ENCODE measurements at regions not wholly inside any gene's neighbourhood (a gene's known extent, or its start where the extent isn't known, plus 50 kb on each side); places are given as distances from the start of the nearest gene placed in this dataset.
"Not testable (repeated sequence)": the region's sequence is repeated elsewhere in the genome, so short reads cannot be mapped to it uniquely, and the experiment has no call there.

DNA sequence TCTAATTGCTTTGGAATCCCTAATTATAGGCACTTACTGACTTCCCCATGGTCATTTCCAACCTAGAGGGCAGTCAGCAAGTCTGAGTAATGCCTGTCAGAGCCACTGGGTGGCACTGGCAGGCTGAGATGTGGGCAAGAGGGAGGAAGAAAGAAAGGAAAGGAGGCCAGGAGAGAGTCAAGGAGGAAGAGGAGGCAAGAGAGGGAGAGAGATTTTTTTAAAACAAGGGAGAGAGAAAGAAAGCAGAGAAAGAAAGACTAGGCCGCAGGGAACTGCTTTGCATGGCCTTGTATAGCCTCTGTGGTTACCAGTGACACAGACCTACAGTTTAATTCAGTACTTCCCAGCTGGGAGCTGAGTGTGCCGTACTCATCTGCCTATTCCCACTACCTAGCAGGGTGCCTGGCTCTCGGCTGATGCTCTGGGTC lies 210.4 kb upstream of the ADO start:
- DNase-seq, result peak; percentile 56

DNA sequence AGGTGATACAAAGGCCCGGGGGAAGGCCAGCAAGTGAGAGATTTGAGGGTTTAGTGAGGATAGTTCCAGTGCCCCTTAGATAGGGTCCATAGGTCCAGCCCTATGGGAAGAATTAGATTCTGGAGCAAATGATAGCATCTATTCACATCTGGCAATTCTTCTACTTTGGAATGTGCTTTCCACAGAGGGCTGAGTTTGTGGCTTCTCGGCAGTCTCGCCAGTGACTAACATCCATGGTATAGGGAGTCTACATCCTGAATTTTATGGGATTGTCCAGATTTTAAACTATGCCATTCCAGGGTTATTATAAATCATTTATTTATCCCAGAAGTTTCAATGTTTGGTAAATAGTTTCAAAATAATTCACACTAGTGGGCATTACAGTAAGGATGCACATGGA lies 207.3 kb upstream of the ADO start:
- DNase-seq, result no peak

DNA sequence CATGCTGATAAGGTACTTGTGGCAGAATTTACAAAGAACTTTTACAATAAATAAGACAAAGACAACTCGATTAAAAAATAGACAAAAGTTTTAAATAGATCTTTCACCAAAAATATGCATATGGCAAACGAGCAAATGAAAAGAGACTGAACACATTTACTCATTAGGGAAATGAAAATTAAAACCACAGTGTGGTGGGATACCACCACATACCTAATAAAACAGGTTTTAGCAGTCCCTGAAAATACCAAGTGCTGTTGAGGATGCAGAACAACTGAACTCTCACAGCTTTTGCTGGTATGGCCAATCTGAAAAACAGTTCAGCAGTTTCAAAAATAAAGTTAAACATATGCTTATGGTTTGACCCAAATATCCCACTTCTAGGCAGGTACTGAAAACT lies 205.4 kb upstream of the ADO start:
- no peak for DNase-seq

DNA sequence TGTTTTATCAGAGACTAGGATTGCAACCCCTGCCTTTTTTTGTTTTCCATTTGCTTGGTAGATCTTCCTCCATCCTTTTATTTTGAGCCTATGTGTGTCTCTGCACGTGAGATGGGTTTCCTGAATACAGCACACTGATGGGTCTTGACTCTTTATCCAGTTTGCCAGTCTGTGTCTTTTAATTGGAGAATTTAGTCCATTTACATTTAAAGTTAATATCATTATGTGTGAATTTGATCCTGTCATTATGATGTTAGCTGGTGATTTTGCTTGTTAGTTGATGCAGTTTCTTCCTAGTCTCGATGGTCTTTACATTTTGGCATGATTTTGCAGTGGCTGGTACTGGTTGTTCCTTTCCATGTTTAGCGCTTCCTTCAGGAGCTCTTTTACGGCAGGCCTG lies 198.0 kb upstream of the ADO start:
- DNase-seq, result not testable (repeated sequence)

DNA sequence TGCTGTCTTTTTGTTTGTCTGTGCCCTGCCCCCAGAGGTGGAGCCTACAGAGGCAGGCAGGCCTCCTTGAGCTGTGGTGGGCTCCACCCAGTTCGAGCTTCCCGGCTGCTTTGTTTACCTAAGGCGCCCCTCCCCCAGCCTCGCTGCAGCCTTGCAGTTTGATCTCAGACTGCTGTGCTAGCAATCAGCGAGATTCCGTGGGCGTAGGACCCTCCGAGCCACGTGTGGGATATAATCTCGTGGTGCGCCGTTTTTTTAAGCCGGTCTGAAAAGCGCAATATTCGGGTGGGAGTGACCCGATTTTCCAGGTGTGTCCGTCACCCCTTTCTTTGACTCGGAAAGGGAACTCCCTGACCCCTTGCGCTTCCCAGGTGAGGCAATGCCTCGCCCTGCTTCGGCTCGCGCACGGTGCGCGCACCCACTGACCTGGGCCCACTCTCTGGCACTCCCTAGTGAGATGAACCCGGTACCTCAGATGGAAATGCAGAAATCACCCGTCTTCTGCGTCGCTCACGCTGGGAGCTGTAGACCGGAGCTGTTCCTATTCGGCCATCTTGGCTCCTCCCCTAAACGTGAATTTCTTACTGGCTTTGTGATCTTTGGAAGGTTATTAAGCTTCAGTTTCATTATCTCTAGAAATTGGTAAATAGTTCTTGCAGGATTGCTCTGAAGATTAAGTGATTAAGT lies 196.2 kb upstream of the ADO start:
- not testable (repeated sequence) for DNase-seq

DNA sequence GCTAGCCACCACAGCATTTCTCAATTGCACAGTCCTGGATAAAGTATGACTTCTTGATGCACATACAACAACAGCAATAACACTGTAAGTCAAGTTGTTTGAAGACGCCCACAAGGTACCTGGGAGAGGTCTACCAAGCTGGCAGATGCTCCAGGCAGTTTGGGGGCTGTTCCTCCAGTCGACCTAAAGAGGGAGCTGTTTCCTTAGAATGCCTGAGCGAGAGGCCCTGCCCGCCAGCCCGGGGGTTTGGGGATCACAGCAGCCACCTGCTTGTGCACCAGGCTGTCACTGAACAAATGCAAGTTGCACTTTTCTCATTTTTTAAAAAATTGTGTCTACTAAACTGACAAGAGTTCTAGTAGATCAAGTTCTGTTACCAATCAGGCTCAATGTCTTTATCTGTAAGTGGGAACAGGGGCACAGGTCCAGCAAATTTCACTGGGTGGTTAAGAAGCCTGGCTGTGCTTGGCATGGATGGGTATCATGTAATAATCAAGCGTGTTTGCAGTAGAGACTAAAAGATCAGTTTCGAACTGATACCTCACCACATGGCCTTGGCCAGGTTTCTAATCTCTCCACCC lies 193.8 kb upstream of the ADO start:
- peak; percentile 83 for DNase-seq

DNA sequence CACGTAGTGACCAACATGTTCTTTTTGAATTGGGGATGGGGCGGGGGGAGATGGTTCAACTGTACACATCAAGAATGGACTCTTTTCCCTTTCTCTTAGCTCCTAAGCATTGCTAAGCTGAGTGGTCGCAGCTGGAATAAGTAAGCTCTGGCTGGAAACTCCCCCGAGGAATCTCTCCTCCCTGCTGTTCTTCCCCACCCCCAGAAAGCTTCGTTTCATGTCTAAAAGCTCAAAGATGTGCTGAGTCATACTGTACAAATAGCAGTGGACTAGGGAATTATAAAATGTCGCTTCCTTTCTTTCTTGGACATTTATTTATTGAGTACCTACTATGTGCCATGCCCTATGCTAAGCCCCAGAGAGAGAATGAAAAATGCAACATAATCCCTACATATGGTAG lies 191.1 kb upstream of the ADO start:
- no peak for DNase-seq

DNA sequence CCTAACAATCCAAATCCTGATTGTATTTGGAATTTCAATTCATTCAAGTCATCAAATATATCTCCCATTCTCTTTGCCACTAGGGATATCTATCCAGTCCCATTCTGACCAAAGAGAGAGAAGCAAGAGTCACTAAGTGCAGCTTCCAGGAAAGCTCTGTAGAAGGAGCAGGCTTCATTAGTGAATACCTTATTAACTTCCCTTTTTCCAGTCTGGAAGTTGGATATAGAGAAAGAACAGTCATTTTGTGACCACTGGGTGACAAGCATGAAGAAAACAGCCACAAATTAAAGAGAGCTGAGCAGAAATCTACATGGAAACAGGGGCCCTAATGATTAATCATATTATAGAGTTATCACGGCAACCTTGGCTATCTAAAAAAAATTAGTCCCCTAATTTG lies 190.7 kb upstream of the ADO start:
- DNase-seq, result no peak

DNA sequence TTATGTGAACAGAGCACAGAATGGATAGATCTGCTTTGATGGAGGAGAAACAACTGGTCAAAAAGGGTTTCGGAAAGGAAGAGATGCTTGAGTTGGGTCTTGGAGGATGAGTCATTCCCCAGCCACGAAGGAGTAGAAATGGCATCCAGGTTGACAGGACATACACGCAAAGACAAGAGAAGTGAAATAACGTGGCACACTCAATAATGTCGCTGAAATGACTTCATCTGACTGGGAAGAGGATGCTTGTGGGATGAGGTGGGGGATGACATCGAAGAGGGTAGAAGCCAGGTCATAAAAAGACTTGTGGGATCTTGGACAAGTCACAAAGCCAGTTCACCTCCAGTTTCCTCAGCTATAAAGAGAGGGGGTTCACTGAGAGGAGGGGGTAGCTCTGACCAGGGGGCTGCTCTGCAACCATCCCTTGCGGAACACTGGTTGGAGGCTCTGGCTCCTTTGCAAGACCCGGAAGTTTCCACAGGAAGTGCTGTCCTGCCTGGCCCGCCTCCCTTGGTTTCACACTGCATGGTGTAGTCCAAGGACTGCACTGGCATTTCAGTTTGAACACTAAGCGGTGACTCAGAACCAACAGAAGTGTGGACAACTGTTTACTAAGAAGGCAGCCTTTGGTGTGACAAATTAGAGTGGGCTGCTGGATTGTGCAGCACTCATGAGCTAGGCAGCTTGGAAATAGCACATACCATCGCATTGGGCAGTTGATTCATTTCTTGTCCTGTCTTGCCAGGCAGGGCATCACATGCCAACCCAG lies 189.9 kb upstream of the ADO start:
- DNase-seq, result no peak

DNA sequence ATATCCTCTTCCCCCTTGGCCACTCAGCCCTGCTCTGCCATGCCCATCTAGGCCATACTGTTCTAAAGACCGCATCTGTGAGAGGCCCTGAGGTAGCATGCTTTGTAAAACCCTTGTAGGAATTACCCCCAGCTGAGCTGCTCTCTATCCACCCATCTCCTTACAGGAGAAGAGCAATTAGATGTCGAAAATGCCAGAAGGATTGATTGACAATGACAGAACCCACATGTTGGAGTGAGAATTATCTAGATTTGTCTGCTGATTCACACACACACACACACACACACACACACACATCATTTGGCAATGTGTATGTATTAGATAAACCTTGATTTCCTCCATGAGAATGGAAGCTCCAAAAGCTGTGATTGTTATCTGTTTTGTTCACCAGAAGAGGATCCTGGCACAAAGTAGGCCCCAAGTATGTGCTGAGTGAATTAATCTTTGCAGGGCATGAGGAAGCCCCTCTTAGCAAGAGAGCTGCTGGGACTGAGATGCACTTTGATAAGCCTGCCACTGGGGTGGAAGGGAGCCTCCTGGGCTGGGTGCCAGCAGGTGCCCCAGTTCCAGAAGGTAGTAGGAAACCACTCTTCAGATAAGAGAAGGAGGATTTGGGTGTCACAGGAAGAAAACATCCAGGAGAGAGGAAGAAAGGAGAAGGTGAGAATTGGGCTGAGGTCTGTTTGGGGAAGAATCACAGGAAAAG lies 187.5 kb upstream of the ADO start:
- DNase-seq, result no peak

DNA sequence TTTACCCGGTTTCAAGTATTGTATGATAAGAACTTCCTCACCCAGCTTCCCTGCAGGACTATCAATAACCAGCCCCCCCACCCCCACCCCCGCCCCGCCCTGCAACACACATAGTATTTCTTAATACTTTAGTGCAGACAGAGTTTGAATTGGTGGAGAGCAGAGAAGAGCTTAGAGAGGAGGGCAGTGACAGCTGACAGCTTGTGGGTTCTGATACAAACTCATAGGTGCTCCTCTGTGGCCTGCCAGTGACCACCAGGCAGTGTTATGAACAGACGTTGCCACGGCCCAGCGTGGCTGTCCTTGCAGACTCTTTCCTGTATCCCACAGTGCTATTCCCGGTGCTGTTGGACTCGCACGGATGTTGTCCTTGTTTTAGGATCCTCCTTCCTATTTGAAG lies 186.9 kb upstream of the ADO start:
- DNase-seq, result no peak

DNA sequence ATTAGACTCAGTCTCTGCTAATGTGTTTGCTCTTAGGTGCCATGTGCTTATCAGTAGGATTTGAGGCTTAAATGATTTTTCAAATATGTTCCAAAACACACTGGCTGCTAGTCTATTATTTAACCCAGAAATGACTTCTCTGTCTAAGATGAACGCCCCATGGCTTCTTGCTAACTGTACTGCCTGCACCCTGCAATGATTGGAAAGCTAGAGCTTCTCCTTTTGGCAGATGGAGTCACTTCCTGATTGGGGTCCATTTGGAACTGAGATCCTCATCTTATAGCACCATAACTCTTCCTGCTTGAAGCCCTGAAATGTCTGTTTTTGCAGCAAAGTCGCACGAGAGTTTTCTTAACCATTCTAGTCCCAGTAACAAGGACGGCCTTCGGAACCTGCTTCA lies 186.5 kb upstream of the ADO start:
- no peak for DNase-seq

DNA sequence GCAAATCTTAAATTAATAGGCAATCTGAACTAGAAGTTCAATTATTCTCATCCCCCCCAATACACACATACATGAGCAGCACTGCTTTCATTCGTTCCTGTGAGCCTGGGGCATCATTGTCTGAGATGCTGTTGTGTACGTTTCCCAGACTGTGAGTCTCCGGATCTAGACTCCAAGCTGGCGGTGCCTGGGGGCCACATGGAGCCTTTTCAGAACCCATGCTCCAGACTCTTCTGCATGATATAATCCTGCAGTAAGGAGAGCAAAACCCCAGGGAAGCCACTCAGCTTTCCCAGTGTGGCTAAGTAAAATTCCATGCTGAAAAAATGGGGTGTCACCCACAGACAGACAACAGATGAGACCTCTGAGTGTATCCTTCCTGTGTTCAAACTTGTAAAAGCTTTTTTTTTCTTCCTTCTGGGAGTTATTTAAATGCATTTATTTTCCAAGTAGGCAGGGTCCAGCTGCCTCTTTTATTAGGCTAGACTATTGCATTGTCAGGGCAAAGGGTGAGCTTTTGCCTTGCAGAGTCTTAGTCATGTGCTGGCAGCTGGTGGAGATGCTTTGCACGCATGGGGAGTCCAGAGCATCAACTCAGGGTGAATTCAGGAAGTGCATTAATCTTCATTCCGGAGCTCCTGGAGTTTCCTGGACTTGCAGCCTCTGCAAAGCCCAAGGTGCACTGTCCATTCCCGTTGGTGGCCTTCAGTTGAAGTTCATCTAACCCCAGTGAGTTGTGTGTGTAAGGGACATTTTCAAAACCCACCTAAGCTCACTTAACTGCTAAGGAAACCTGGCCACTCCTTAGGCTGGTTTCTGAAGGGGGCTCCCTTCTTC lies 185.7 kb upstream of the ADO start:
- no peak for DNase-seq

DNA sequence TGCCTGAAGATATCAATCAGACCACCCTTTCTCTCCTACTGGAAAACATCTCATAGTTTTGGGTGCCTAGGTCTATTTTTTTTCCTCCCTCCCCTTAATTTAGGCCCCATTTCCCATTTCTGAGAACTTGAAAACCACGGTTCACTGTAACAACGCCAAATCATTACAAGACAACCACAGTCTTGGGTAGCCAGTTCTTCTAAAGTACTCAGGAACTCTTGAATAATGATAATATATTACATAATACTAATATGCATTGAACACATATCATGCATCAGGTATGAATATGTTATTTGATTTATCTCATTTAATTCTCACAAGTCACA lies 185.1 kb upstream of the ADO start:
- DNase-seq, result no peak

DNA sequence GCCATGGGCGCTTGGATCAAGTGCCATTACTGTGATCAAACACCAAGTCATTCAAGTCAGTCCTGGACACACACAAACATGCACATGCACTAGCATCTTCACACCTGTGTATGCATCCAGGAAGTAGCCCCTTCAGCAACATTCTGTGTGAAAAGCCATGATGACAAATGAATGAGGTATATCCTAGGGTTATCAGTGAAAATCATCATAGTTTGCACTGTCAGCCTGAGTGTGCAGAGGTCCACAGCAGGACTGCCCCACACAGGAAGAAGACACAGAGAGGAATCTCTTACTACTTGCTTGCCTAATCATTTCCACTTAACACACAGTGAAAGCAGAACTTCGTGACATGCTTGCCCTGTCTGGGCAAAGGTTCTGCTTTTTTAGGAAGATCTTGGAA lies 184.0 kb upstream of the ADO start:
- DNase-seq, result no peak

DNA sequence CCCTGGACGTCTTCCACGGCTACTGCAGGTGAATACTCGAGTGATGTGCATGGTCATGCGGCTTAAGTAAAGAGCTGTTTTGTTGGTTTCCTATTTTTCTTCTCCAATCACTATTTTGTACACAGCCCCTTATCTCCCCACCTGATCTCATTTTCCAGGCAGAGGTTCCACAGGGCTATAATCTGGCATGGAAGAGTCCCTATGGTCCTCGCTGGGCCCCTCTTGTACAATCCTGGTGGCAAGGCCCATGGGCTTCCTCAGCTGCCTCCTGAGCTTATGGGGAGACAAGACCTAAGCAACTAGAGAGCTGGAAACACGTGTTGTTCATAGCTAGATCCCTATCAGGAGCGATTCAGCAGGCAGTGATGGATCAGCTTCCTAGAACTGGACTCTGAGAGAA lies 181.3 kb upstream of the ADO start:
- DNase-seq, result no peak

DNA sequence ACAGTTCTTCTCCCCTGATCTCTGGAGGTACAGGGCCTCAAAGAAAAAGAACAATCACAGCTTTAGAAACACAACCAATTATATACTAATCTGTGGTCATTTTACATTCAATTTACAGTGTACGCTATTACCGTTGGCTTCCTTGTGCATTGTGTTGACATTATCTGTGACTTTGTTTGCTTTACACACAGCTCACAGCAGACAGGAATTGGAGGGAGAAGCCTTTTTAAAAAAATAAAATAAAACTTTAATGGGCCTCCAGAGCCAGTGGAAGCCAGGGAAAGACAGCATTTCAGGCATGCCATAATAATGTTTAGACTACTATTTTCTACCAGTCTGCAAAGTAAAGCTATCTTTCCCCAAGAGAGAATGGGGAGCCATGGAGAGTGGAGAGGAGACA lies 179.0 kb upstream of the ADO start:
- no peak for DNase-seq

DNA sequence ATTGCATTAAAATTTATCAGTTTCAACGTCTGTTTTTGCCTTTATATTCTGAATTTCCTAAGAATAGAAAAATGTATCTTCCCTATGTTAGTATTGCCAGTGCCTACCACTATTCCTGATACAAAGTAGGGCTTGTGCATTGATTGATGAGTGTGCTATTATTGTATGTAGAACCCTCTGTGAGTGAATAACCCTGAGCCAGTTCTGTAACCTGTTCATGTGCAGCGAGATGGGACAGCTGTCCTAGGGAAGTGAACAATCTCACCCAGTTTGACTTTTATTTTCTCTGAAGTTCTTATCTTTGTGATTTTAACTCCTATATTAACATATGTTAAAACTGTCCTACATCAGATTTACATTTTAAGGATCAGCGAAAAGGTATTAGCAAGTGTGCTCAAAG lies 178.4 kb upstream of the ADO start:
- no peak for DNase-seq

DNA sequence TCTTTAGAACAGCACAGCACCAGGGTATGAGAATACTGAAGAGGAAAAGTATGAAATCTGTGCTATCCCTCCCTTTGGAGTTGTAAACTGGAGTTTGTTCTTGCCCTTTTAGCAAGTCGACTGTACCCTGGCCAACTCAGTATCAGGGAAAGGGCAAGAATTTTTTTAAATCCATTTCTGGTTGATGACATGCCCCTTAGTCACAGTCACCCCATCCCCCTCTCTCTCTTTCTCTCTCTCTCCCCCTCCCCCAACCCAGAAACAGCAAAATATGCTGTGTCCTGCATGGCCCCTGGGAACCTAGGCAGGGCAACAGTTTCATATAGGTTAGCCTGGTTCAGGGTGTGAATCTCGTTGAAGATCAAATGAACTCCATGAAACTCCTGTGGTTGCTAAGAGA lies 177.7 kb upstream of the ADO start:
- no peak for DNase-seq

DNA sequence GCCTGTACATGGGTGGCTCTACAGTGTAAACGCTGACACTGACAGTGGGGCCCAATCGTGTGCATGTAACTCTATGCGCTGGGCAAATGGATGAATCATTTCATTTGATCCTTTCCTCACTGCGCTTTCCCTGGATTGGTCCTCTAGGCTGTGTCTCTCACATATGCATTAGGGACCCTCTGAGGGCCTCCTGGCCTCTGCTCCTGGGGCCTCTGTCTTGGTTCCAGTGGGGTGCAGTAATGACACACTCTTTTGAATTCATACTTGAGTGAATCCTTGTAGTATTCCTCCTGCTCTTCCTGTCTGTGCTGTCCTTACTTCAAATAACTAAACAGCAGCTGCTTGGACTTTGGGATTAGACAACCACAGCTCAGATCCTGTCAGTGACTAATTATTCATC lies 176.5 kb upstream of the ADO start:
- no peak for DNase-seq

DNA sequence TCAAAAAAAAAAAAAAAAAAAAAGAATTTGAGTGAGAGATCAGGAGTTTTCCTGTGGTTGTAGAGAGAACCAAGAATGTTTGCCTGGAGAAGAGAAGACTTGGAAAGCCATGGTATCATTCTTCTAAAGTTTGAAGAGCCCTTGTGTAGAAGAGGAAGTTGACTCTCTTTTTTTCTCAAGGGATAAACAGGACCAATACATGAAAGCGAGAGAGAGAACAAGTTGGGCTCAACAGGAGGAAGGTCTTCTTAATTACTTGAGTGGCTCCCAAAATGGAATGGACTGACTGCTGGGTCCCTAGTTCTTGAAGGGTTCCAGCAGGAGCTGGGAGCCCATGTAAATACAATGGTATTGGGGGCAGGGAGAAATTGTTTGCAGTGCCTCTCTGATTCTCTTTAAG lies 173.3 kb upstream of the ADO start:
- DNase-seq, result no peak

DNA sequence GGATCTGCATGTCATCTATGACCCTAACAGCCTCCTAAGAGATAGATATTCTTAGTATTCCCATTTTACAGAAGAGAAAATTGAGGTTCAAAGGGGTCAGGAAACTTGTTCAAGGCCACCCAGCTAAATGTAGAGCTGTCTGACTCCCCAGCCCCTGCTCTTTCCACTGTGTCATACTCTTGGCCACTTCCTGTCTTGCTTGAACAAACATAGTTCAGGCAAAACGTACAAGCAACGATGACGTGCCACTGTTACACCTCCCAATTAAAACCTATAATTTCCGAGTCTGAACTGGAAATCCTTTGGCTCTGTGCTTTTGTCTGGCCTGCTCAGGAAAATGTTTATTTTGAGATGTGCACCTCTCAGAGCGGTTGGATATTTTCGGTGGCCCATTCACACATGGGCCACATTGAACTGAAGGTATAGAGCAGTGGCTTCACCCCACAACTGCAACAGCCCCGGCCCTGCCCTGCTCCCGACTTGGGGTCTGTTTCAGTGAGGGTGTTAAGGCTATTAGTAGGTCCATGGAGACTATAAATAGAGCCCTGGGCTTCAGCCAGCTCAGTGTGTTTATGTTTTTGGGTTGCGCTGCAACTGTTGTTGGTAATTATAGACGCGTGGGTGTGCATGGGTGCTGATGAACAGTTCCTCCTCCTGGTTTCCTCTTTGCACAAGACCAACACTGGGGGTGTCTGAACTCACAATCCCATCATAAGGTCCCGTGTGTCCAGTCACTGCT lies 172.3 kb upstream of the ADO start:
- peak; percentile 75 for DNase-seq
